Iris pigment epithelial cell (primary cell): ENCODE measurements at regions not wholly inside any gene's neighbourhood (a gene's known extent, or its start where the extent isn't known, plus 50 kb on each side); places are given as distances from the start of the nearest gene placed in this dataset.

ENCODE experiments used
- DNase-seq: peaks from one replicate; pipeline ENCODE4 v3.0.0-alpha.2; 2011; ENCODE audit warnings: low read depth

- DNase-seq = no peak
These were observed 86.9 kb downstream of the FGF9 start for GRCh38 chr13:21757763-21758162.

- DNase-seq = no peak
These were observed 87.6 kb downstream of the FGF9 start for GRCh38 chr13:21758441-21758840.

- no peak for DNase-seq
These were observed 88.6 kb downstream of the FGF9 start for GRCh38 chr13:21759463-21759862.

- no peak for DNase-seq
These were observed 89.0 kb downstream of the FGF9 start for GRCh38 chr13:21759911-21760310.

GRCh38 chr13:21761770-21762169 lies 90.9 kb downstream of the FGF9 start:
- no peak for DNase-seq

- DNase-seq = no peak
These were observed 91.6 kb downstream of the FGF9 start for GRCh38 chr13:21762512-21762911.

GRCh38 chr13:21767032-21767431 lies 96.2 kb downstream of the FGF9 start:
- no peak for DNase-seq

GRCh38 chr13:21771075-21771474 lies 100.2 kb downstream of the FGF9 start:
- DNase-seq = no peak

GRCh38 chr13:21777166-21777565 lies 106.3 kb downstream of the FGF9 start:
- DNase-seq = no peak

- no peak for DNase-seq
These were observed 106.9 kb downstream of the FGF9 start for GRCh38 chr13:21777813-21778212.

- no peak for DNase-seq
These were observed 111.9 kb downstream of the FGF9 start for GRCh38 chr13:21782736-21783135.

GRCh38 chr13:21785990-21786389 lies 115.1 kb downstream of the FGF9 start:
- DNase-seq = no peak

- DNase-seq = no peak
These were observed 125.2 kb downstream of the FGF9 start for GRCh38 chr13:21796066-21796465.

GRCh38 chr13:21796775-21797514 lies 126.1 kb downstream of the FGF9 start:
- DNase-seq = no peak

GRCh38 chr13:21797736-21798135 lies 126.9 kb downstream of the FGF9 start:
- DNase-seq = no peak

GRCh38 chr13:21798181-21798580 lies 127.3 kb downstream of the FGF9 start:
- DNase-seq = no peak

GRCh38 chr13:21799671-21800070 lies 128.8 kb downstream of the FGF9 start:
- DNase-seq = no peak

- peak; percentile 20 for DNase-seq
These were observed 130.2 kb downstream of the FGF9 start for GRCh38 chr13:21800837-21801616.

GRCh38 chr13:21805733-21806132 lies 134.9 kb downstream of the FGF9 start:
- DNase-seq = no peak

GRCh38 chr13:21812192-21812626 lies 141.3 kb downstream of the FGF9 start:
- no peak for DNase-seq

- no peak for DNase-seq
These were observed 142.2 kb downstream of the FGF9 start for GRCh38 chr13:21813110-21813509.

- no peak for DNase-seq
These were observed 143.0 kb downstream of the FGF9 start for GRCh38 chr13:21813844-21814243.

- no peak for DNase-seq
These were observed 143.7 kb downstream of the FGF9 start for GRCh38 chr13:21814604-21815003.

GRCh38 chr13:21817878-21818277 lies 147.0 kb downstream of the FGF9 start:
- no peak for DNase-seq
